GM19438 (cell line): ENCODE measurements at regions not wholly inside any gene's neighbourhood (a gene's known extent, or its start where the extent isn't known, plus 50 kb on each side); places are given as distances from the start of the nearest gene placed in this dataset.

Experiments used
- ATAC-seq: cut with Tn5 transposase; IDR thresholded peaks from one replicate; pipeline ENCODE4 v1.9.1; 2021; ENCODE audit warnings: low read depth; ENCODE audit not compliant: unreplicated experiment

DNA sequence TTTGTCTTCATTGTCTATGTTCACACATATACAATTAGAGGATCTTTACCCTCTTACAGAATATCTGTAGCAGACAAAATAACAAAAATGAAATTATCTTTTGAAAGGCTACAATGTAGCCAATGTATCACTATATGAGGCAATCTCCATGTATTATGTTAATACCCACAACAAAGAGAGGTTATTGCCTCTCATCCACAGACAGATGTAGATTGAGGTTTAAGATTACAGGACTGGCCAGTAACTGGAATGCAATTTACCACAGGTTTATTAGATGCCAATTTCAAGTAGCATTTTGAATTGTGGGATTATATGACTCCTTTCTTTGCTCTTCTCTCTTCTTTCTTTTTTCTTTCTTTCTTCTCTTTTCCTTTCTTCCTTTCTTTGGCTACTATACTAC is 242.6 kb downstream of the ANKRD50 start:
- ATAC-seq: no peak

DNA sequence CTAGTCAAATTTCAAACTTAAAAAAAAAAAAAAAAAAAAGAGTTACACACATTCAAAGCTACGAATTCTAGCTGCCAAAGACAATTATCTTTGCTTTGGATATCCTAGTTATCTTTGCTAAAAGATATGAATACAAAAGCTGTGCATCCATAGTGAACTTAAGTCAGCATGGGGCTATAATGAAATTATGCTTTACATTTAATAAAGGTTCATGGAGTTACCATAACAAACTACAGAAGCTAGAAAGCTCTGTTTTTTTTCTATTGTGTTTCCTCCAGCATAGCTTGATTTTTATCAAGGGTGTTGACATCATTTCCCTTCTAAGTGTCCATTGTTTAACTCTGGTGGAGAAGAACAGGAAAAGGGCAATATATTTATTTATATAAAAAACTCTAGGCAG is 234.1 kb downstream of the ANKRD50 start:
- ATAC-seq: no peak

DNA sequence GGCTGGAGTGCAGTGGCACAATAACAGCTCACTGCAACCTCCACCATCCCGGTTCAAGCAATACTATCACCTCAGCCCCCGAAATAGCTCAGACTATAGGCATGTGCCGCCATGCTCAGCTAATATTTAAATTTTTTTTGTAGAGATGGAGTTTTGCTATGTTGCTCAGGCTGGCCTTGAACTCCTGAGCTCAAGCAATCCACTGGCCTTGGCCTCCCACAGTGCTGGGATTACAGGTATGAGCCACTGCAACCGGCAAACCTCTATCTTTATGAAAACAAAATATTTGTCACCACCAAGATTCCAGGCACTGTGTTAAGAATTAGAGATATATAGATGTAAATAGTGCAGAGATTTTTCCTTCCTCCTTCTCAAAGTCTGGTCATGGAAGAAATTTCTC is 232.5 kb downstream of the ANKRD50 start:
- ATAC-seq: no peak

DNA sequence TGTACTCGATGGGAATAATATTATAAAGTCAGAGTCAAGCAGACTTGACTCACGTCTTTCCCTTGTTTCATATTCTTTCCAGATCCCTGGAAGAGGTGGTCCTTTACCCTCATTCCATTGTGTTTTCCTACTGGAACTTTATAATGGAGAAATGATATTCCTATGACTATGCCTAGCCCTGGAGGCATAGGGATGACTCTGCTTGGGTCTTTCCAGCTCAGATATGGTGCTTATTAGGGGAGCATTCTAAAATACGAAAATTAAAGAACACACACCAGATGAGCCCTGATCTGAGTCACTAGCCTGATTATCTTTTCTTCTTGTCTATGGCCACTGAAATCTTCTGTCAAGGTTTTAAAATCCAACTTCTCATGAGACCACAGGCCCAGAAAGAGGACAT is 231.4 kb downstream of the ANKRD50 start:
- ATAC-seq: no peak

DNA sequence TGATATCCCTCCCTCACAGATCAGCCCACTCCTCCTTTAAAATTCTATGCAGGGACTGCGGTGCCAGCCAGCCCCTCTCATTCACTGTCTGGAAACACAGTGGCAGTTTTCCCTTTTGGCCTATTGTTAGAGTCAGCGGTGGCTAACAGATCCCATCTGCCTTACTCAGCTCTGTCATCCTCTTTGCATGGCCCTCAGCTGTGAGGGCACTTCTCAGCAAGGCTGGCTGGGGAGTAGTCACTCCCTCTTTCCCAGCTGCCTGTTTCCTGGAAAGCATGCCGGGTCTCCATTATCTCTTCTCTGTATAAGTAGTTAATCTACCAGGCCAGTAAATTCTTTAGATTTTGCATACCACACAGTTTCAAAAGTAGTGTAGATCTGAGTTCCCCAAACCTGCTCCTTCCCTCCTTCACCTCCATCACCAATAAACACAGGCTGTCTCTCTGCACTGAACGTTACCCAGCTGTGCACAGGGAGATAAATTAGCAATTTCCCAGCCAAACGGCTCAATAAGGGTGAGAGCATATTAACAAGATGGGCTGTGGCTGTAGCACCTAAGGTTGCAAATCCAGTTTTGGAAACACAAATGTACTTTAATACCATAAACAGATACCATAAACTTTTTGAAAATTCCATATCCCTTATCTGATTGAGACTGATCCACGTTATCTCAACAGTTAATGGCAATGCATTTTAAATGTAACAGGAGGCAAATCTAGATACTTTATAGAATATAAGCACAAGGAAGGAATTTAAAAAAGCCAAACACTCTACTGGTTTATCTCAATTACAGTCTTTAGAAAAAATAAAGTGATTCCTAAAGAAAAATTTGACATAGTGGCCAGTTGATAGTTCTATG is 229.3 kb downstream of the ANKRD50 start:
- no peak for ATAC-seq

DNA sequence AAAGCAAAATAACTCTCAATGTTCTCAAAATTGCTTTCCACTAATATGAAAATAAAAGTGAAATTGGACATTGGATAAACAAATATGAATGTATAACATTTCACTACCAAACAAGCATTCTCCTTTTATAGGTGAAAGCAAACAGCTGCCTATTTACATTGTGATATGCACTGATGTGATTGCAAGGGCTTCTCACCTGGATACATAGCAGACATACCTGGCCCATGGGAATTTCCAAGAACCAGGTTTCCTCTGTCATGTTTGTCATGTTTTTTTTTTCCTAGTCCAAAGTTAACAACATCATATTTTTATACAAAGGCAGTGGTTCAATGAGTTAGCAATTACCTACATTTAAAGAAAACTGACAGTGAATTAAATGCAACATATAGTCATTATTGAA is 228.5 kb downstream of the ANKRD50 start:
- no peak for ATAC-seq

DNA sequence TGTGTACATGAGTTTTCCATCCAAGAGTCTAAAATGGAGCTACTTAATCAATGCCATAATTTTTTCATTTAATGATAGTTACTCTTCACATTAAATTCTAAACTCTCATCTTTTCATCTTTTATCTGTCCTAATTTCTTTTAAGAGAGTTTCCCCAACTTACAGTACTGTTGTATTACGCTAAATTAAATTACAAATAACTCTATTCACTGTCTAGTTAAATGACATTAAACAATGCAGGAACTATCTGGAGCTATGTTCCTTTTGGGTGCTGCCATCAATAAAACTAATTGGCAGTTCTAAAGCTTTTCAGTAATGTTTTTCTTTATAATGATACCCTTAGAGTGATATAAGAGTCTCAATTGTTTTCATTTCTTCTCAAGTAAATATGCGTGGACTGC is 227.6 kb downstream of the ANKRD50 start:
- ATAC-seq: no peak

DNA sequence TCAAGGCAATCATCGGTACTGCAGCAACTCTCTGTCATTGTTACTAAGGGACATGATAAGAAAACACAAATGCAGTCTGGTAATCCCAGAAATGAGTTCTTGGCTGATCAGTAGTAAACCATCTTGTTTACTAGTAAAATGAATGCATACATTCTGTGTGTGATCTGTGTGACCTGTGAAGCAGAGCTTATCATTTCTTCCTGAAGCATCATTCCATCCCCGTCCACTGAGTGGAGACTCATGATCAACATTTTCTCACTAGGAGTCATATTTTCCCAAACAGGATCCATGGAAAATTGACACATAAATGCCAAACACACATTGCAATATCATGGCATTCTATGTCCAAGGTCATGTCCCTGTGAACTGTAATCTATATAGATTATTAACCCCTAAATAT is 226.1 kb downstream of the ANKRD50 start:
- ATAC-seq: no peak

DNA sequence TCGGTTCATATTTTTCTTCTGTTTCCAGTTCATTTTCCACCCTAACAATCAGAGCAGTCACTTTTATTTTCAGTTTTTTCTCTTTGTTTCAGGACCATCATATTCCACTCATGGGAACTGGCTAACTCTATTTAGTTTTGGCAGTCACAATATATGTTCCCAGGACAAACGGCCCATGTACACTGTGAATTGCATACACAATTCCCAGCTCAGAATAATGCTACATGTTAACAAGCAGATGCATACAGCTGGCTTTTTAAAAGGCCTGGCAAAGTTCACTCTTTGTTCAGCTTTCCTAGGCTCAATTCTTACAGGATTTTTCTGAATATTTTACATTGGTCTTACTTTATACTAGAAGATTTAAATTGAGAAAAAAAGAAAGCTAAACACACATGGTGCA is 224.9 kb downstream of the ANKRD50 start:
- ATAC-seq: no peak

DNA sequence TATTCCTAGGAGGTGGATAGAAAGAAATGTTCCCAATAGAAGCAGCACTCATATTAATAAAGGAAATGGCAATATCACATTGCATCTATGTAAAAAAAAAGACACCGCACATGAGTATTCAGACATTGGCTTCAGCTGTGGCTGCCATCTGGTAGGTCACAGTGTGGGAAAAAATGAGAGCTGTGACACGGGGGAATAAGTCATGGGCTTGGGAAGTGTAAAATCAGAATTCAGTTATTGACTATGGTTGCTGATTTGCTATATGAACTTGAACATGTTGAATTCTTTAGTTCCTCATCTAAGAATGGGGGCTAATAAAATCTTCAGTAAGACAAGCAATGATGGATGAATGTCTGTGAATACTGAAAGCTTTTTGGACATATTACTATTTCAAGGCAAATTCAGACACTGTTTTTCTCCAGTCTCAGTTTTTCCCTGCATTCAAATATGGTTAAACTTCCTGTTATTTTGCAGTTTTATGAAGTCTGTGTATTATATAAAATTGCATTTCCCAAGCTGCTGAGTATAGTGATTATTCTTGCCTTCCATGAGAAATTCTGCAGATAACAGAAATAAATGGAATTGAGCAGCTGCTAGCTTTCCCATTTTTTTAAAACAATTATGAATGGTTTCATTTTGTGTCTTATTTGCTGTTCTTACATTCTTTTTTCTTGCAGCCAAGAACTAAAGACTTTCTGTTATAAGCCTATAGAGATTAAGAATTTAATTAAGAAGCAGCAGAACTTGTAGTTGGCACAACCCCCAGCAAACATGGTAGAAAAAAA is 221.0 kb downstream of the ANKRD50 start:
- no peak for ATAC-seq

DNA sequence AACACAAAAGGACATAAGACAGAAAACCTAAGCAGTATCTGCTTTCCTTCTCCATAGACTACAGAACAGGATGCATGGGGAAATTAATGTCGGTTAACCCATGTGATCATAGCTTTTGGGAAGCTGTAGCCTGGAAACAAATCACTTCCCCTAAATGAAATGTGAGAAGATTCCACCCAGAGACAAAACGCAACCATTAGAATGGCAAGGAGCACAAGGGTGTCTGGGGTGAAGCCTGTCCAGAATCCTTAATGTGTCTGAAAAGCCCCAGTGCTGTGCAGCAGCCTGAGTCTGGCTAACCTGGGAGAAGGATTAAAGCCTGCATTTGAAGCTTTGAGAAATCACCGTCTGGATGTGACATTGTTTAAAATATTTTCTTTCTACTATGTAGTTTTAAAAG is 213.3 kb downstream of the ANKRD50 start:
- ATAC-seq: no peak

DNA sequence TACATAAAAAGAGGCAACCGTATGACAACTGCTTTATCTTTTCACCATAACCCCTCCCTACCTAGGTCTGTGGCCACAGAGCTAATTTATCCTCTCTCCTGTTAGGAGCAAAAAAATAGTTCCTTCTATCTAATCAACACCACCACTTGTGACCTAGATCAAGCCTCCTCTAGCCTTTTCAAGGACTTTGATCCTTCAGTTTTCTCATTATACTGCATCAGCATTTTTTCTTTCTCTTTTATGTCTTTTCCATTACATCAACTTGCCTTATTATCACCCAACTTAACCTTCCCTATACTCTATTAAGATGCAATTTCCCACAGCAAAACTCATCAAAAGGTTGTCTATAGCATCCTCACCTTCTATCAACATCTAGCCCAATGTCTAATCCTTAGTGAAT is 211.0 kb downstream of the ANKRD50 start:
- no peak for ATAC-seq

DNA sequence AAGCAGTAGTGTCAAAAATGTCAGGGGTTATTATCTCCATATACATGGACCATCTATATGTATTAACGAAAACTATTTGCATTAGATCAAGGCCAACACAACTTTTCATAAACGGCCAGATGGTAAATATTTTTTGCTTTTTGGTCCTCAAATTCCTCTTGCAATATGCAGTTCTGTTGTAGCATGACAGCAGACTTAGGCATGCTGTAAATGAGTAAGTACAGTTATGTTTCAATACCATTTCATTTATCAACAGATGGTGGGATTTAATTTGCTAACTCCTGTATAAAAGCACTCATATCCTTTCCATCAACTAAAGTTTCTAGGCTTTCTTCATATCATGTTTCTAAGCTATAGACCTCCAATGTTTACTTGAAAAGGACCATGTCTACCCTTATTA is 208.1 kb downstream of the ANKRD50 start:
- no peak for ATAC-seq

DNA sequence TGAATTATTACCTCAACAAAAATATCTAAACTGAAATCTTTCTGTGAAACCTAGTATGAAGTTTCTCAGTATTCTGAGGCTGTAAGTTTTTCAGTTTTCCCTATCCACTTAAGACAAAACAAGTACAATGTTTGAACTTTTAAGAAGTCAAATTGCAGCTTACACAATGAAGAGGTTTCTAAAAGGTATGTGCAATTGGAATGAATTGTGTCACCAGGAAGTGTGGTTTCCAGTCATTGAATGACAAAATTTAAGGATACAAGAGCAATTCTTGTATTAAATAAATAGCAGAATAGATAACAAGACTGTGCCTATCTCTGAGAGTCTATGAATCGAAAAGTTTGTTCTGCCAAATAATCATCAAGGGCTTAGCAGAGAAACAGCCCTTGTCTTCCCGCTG is 207.3 kb downstream of the ANKRD50 start:
- ATAC-seq: no peak

DNA sequence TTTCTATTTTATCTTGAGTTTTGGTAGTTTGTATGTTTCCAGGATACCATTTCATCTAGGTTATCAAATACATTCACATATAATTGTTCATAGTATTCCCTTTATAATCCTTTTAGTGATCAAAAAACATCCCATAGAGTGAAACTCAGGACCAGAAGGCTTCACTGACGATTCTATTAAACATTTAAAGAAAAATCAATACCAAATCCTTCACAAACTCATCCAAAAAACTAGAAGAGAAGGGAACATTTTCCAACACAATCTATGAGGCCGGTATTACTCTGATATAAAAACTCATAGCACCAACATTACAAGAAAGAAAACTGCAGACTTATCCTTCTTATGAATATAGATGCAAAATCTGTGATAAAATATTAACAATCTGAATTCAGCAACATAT is 203.4 kb downstream of the ANKRD50 start:
- ATAC-seq: no peak

DNA sequence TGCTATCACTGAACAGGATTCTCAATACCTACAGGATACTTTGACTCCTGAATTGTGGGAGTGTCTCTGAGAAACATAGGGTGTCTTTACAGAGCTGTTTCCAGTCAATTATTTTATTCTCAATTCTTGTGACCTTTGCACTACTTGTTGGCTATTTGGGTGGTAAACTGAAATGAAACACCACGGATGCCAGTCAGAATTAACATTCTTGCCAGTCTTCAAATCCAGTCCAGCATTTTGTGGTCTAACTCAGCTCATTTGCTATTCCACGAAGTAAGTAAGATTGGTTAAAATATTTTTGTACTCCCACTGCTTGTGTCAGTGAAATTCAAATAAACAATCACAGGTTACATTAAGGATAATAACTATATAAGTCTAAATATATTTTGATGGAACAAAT is 197.9 kb downstream of the ANKRD50 start:
- ATAC-seq: no peak

DNA sequence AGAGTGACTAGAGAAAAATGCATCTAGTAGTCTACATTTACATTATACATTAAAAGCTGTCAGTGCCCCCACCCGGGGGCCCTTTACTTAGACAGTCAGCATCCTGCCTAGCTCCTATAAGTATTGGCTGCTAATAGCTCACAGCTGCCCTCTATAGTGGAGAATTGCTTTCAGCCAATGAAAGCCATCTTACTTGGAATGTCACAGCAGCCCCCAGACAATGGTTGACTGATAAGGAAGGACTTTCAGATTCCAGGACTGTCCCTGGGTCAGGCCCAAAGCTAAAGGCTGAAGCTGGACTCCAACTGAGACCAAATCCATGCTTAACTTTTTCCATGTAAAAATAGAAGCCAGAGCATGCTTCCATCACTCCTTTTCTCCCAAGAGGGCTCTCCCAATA is 196.9 kb downstream of the ANKRD50 start:
- ATAC-seq: no peak

DNA sequence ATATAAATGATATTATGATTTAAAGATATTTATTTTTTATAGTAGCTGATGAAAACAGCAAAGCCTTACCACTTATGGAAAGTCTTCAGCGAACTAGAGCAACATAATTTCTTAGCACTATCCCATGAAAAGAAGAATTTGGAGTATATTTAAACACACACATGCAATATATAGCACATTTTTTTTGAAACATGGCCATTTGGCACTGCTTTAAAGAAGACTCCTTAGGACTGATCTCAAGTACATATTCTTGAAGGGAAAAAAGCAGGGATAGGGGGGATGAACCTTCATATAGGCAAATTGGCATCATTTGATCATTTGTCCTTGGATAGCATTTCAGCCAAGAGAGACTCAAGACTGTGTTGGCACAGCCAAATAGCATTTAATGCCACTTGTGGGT is 193.3 kb downstream of the ANKRD50 start:
- ATAC-seq: no peak

DNA sequence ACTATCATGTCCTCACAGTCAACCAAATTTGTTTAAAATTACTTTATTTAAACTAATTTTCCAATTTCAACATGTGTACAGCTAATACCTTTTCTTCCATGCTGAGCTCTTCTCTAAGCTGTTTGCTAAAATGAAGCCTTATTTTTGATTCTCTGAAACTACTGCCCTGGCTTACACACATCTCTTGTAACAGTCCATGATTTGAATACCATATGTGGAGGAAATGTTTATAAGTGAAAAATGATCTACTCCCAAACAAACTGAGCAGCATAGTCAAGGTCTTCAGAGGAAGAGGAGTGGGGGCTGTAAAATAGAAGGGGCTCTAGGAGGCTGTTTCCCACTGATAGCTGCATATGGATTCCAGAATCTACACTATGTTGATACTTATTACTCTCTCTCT is 188.7 kb downstream of the ANKRD50 start:
- no peak for ATAC-seq

DNA sequence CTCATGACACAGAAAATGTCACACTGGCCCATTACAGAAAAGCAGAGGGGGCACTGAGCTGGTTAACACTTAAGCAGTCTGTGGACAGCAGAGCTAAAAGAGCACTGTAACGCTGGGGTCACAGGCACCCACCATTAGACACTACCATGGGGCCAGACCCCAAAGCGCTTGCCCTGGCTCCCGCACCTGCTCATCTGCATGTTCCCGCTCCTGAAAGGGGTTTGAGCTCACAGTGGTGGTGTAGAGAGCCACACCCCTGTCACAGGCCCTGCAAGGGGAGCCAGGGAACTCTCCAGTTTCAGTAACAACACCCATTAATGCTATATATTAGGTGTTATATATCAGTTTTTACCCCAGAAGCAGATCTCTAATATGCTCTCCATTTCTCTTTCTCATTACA is 187.0 kb downstream of the ANKRD50 start:
- ATAC-seq: no peak

DNA sequence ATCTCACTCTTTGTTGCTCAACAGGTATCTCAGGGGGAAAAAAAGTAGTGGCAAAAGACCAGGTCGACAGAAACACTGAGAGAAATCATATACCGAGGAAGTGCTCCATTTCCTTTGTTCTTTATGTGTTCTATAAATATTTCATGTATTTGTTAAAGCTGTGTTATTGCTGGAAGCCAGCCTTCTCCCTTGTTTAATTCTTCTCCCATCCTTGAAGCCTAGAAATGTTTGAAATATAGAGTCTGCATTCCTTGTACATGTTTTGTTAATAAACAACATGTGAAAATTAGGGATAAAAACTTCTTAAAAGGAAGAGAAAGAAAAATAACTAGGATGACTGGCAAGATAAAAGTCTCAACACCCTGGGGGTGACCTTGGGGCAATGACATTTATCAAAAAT is 186.2 kb downstream of the ANKRD50 start:
- no peak for ATAC-seq

DNA sequence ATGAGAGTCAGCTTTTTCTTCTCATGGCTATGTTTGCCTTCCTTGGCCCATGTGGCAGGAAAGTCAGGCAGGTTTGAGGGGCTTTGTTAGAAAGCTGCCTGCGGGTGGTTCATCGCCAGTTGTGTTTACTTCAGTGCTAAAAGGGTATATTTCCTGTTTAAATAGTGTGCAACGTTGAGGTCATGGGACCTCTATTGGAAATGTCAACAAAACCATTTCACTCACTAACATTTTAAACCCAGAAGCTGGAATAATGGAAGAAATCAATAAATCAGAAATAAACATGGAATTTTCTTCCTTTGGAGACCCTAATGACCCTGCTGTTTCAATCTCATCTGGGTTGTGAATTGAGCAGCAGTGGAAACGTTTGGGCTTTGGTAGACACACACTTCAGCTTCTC is 185.8 kb downstream of the ANKRD50 start:
- no peak for ATAC-seq
